ENCODE measurements at regions not wholly inside any gene's neighbourhood (a gene's known extent, or its start where the extent isn't known, plus 50 kb on each side); places are given as distances from the start of the nearest gene placed in this dataset.

- Histone ChIP-seq H3K36me3 (ENCODE audit: control insufficient read depth in 2 of 2, insufficient read depth in 1 of 2, low read length in 2 of 2) (no peaks in the 10 kb centered on the region), H3K4me1 (ENCODE audit: control insufficient read depth, insufficient read depth, low read length) (no peaks in the 10 kb centered on the region), H3K9me3 (ENCODE audit: control insufficient read depth, insufficient read depth, low read depth, low read length) (no peaks in the 10 kb centered on the region), H3K4me3 (ENCODE audit: low read depth, low read length) (no peak overlapping the region), H3K27ac (ENCODE audit: extremely low read depth, low read depth, low read length) (no peak overlapping the region)
- TF ChIP-seq ZNF146 (tag by site-specific recombination; IDR thresholded peaks at IDR 0.05) (no peak), ZBTB26 (tag by site-specific recombination; optimal IDR thresholded peaks at IDR 0.05) (no peak), ZNF561 (tag by site-specific recombination; IDR thresholded peaks at IDR 0.05; ENCODE audit: borderline replicate concordance) (no peak), ZNF837 (tag by site-specific recombination; IDR thresholded peaks at IDR 0.05) (no peak), ZSCAN18 (tag by site-specific recombination; IDR thresholded peaks at IDR 0.05) (no peak), YY1 (tag by site-specific recombination; IDR thresholded peaks at IDR 0.05) (no peak), REST (tag by site-specific recombination; IDR thresholded peaks at IDR 0.05) (no peak), FEZF1 (tag by site-specific recombination; IDR thresholded peaks at IDR 0.05) (no peak), ZNF747 (tag by site-specific recombination; IDR thresholded peaks at IDR 0.05) (no peak), ZFP69B (tag by site-specific recombination; IDR thresholded peaks at IDR 0.05) (no peak), ZNF513 (tag by site-specific recombination; IDR thresholded peaks at IDR 0.05) (no peak), ZNF221 (tag by site-specific recombination; IDR thresholded peaks at IDR 0.05; ENCODE audit: borderline replicate concordance) (no peak), ZNF555 (tag by site-specific recombination; conservative IDR thresholded peaks at IDR 0.05) (no peak), BCL6B (tag by site-specific recombination; IDR thresholded peaks at IDR 0.05) (no peak)
- POLR2A ChIA-PET: no interaction called here
- CTCF ChIA-PET: no interaction called here
Observed at GRCh38 chr4:188414441-188414840, 275.2 kb downstream of the TRIML1 start.

- H3K9me3 ChIP-seq (ENCODE audit: control insufficient read depth, insufficient read depth, low read depth, low read length): no peaks in the 10 kb centered on the region
- H3K27ac ChIP-seq (ENCODE audit: extremely low read depth, low read depth, low read length): no peak overlapping the region
- no peaks in the 10 kb centered on the region for H3K36me3 ChIP-seq (ENCODE audit: control insufficient read depth in 2 of 2, insufficient read depth in 1 of 2, low read length in 2 of 2)
- POLR2A ChIA-PET: no interaction called here
- no peak overlapping the region for H3K4me3 ChIP-seq (ENCODE audit: low read depth, low read length)
- CTCF ChIA-PET: no interaction called here
- H3K4me1 ChIP-seq (ENCODE audit: control insufficient read depth, insufficient read depth, low read length): no peaks in the 10 kb centered on the region
- TF ChIP-seq HIC1 (tag by site-specific recombination; IDR thresholded peaks at IDR 0.05): no peak
- no peak for TF ChIP-seq ZNF398 (tag by site-specific recombination; IDR thresholded peaks at IDR 0.05)
- no peak for TF ChIP-seq ZNF664 (tag by site-specific recombination; IDR thresholded peaks at IDR 0.05)
- no peak for TF ChIP-seq ZNF488 (tag by site-specific recombination; IDR thresholded peaks at IDR 0.05)
- no peak for TF ChIP-seq BCL11B (tag by site-specific recombination; IDR thresholded peaks at IDR 0.05; ENCODE audit: low read depth)
- TF ChIP-seq ZNF121 (tag by site-specific recombination; IDR thresholded peaks at IDR 0.05): no peak
- no peak for TF ChIP-seq ZNF391 (tag by site-specific recombination; IDR thresholded peaks at IDR 0.05; ENCODE audit: borderline replicate concordance, low read depth)
- TF ChIP-seq ZNF549 (tag by site-specific recombination; IDR thresholded peaks at IDR 0.05): no peak
Observed at GRCh38 chr4:188417181-188417580, 277.9 kb downstream of the TRIML1 start.
